HG02759 (cell line): ENCODE measurements at regions not wholly inside any gene's neighbourhood (a gene's known extent, or its start where the extent isn't known, plus 50 kb on each side); places are given as distances from the start of the nearest gene placed in this dataset.
"Not testable (repeated sequence)": the region's sequence is repeated elsewhere in the genome, so short reads cannot be mapped to it uniquely, and the experiment has no call there.

Experiments used
- ATAC-seq: cut with Tn5 transposase; IDR thresholded peaks from one replicate; pipeline ENCODE4 v1.9.1; 2021; ENCODE audit warnings: mild to moderate bottlenecking, moderate library complexity; ENCODE audit not compliant: unreplicated experiment

- ATAC-seq = not testable (repeated sequence)
These were observed 298.0 kb downstream of the PLK2 start for GRCh38 chr5:58161889-58162288.

- ATAC-seq = peak; percentile 78
These were observed 302.7 kb downstream of the PLK2 start for GRCh38 chr5:58156973-58157701.

GRCh38 chr5:58156361-58156760, 303.5 kb downstream of the PLK2 start:
- no peak for ATAC-seq

GRCh38 chr5:58153255-58153654, 306.6 kb downstream of the PLK2 start:
- no peak for ATAC-seq

GRCh38 chr5:58151414-58151813, 308.5 kb downstream of the PLK2 start:
- no peak for ATAC-seq

- ATAC-seq = no peak
These were observed 309.0 kb downstream of the PLK2 start for GRCh38 chr5:58150926-58151325.

GRCh38 chr5:58149746-58150145, 310.1 kb downstream of the PLK2 start:
- no peak for ATAC-seq

- ATAC-seq = no peak
These were observed 310.5 kb downstream of the PLK2 start for GRCh38 chr5:58149345-58149744.

- no peak for ATAC-seq
These were observed 311.6 kb downstream of the PLK2 start for GRCh38 chr5:58148254-58148775.

- ATAC-seq = no peak
These were observed 314.4 kb downstream of the PLK2 start for GRCh38 chr5:58145397-58145934.

- ATAC-seq = no peak
These were observed 316.2 kb downstream of the PLK2 start for GRCh38 chr5:58143727-58144126.

- ATAC-seq = no peak
These were observed 316.7 kb downstream of the PLK2 start for GRCh38 chr5:58143181-58143580.

GRCh38 chr5:58138791-58139190, 321.1 kb downstream of the PLK2 start:
- no peak for ATAC-seq

GRCh38 chr5:58136406-58136805, 323.5 kb downstream of the PLK2 start:
- ATAC-seq = no peak

GRCh38 chr5:58135571-58136335, 324.1 kb downstream of the PLK2 start:
- no peak for ATAC-seq

- ATAC-seq = no peak
These were observed 326.1 kb downstream of the PLK2 start for GRCh38 chr5:58133631-58134296.

- no peak for ATAC-seq
These were observed 326.7 kb downstream of the PLK2 start for GRCh38 chr5:58133216-58133615.

GRCh38 chr5:58127255-58128220, 332.3 kb downstream of the PLK2 start:
- ATAC-seq = no peak

GRCh38 chr5:58123501-58123900, 336.4 kb downstream of the PLK2 start:
- ATAC-seq = no peak

- ATAC-seq = no peak
These were observed 337.0 kb downstream of the PLK2 start for GRCh38 chr5:58122848-58123392.
